ENCODE measurements at regions not wholly inside any gene's neighbourhood (a gene's known extent, or its start where the extent isn't known, plus 50 kb on each side); places are given as distances from the start of the nearest gene placed in this dataset.
"Not testable (repeated sequence)": the region's sequence is repeated elsewhere in the genome, so short reads cannot be mapped to it uniquely, and the experiment has no call there.

DNA sequence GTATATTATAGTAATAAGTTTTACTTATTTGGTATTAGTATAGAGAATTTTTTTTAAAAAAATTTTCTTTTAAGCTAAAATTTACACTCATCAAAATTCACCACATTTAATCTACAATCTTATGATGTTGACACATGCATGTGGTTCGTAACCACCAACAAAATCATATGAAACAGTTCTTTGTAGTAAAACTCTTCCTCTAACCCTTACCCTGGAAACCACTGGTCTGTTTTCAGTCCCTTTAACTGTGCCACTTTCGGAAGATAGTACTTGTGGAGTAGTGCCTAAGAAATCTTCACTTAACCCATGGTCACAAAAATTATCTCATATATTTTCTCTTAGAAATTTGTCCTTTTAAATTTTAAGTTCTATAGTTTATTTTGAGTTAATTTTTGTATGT lies 1498.8 kb downstream of the MAT2B start:
- in situ Hi-C loops (cut with MboI; ENCODE audit: low sequenced_read_pairs) = no loop called here

DNA sequence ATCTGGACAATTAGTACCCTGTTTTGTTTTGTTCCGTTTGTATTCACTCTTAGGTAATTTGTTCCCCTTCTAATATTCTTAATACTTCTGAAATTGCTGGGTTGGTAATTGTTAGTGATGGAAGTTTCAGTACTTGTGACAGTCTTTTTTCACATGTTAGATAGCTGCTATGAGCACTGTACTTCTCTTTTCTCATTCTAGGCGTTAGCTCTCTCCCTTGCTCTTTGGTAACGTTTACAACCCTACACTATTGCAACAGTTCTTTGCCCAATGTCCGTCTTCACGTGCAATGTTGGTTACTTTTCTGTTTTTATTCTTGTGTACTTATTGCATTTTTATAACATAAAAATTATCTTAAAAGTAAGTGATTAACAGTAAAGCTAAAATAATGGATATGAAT lies 1509.0 kb downstream of the MAT2B start:
- in situ Hi-C loops (cut with MboI; ENCODE audit: low sequenced_read_pairs) = no loop called here

DNA sequence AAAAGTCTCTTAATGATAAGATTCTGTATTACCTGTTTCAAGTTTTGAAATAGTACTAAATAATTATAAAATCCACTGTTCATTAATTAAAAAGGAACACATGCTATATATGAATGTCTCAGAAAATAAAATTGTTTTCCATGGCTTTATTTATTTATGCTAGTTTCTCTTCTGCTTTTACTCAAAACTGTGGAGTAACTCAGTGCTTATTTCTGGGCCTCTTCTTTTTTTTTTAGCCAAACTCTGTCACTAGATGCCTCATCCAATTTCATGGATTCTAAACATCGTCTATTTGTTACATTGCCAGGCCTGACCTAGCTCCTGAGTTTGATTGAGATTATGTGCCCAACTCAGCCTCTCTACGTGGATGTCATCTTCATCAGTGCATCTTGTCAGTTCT lies 1509.7 kb downstream of the MAT2B start:
- in situ Hi-C loops (cut with MboI; ENCODE audit: low sequenced_read_pairs) = no loop called here

DNA sequence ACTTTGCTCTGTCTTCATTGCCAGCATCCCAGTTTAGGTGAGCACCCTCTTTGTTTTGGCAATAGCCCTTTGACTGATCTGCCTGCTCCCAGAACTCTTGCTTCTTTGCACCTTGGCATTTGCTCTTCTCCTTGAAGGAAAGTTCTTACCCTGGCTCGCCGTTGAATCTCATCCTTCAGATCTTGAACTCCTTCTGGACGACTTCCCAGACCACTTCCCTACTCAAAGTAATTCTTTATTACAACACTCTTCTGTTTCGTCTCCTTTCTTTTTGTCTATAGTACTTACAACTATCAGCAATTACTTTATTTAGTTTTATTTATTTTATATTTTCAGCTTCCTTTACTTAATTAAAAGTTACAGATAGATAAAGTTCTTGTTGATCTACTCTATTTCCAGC lies 1510.1 kb downstream of the MAT2B start:
- in situ Hi-C loops (cut with MboI; ENCODE audit: low sequenced_read_pairs) = no loop called here

DNA sequence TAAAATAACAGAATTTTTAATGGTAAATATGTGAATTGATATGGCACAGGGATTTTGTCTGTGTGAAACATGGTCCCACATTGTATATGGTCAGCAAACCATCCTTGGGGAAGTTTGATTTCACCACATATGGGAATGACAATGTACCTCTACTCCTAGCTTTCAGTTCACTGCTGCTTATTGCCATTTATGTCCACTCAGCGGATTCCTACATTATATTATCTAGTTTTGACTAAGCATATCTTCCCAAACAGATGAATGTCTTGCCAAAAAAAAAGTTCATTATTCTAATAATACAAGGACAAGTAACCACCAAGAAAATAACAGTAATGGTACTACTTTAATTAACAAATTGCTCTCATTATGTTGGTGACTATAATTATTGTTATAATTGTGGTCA lies 1521.6 kb downstream of the MAT2B start:
- in situ Hi-C loops (cut with MboI; ENCODE audit: low sequenced_read_pairs) = no loop called here

DNA sequence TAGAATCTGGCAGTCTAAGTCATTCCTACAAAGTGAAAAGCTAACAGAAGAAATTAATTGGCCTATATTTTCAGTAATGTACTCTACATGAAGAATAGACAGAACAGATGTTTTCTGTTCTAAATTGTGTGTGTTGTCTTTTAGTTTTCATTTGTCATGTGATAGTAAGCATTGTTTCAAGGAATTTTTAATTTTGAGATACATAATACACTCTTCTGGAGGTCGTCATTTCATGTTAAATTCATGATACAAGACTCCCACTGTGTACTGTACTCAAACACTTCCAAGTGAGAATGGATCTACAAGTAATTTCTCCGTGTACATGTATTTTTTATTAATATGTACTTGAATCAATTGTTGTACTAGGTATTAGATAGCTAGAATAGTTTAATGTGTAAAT lies 1522.9 kb downstream of the MAT2B start:
- in situ Hi-C loops (cut with MboI; ENCODE audit: low sequenced_read_pairs) = no loop called here

DNA sequence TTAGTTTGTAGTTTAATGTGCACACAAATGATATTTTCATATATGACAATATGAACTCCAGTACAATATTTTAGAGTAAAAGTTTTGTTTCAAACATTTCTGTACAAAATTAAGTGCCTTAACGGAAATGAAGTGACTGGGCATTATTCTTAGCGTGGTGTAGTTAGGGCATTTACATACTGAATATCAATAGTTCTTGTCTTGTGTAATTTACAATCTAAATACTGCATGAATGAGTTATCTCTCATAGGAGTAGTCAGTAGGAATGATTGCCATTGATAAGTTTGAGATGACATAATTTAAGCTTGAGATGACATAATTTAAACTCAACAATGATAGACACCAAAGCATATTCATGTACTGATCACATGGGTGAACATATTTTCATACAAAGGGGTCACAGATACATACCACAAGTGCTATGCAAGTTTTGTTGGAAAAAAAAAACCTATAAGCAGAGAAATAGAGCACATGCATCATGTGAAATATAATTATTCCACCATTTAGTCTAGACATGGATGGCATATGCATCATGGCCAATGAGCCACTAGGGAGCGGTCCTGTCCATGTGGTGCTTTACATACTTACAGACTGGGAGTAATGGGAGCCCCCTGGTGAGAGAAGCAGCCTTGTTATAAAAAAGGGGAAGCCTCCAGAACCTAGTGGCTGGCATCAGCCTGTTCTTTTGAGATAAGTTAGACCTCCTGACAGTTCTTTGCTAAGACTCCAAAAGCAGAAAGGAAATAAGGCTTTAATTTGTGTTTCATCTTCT lies 1523.9 kb downstream of the MAT2B start:
- in situ Hi-C loops (cut with MboI; ENCODE audit: low sequenced_read_pairs) = no loop called here

DNA sequence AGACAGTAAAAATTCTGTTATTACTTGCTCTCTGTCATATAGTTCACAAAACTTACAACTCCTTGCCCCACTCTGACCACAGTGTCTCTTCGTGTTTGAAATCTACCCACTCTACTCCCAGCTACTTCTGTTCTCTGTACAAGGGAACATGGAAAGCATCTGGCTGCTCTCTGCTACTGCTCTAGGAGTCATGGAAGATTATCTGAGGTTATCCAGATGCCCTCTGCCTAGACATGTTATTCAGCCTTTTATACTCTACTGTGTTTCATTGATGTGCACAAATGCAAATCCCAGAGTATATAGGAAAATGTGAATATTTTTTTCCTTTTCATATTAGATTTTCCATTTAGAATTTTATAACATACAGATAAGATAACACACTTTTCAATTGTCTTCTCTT lies 1525.6 kb downstream of the MAT2B start:
- in situ Hi-C loops (cut with MboI; ENCODE audit: low sequenced_read_pairs) = no loop called here

DNA sequence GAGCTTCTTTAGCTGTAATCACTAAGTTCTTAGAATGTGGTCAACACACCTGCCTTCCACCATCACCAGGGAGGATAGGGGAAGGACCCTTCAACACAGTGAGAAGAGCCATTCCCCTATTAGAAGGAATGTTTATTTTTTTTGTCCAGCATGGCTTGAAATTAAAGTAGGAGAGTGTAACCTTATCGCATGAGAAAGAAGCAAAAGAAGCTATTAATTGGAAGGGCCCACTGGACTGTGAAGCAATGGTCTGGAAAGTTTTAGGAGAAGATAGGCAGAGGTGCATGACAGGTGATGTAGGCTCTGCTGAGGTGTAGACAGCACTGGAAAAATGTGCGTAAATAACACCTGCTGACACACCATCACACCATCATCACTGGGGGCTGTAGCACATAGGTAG lies 1526.0 kb downstream of the MAT2B start:
- in situ Hi-C loops (cut with MboI; ENCODE audit: low sequenced_read_pairs) = no loop called here

DNA sequence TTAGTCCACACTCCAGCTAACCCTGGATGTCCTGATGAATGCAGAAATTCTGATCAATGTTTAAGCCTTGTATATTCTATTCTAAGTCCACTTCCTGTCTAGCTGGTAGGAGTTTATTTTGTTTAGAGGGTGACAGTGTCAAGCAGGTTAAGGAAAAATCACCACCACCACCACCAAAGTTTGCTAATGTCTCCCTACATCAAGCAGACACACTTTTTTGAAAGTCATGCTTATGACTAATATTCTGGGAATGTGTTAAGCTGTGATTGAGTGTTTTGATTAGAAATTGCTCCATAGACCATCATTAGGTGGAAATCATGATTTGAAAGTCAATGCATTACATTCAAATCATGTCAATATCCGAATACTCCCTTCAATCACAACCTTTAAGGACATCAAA lies 1530.1 kb downstream of the MAT2B start:
- in situ Hi-C loops (cut with MboI; ENCODE audit: low sequenced_read_pairs) = no loop called here

DNA sequence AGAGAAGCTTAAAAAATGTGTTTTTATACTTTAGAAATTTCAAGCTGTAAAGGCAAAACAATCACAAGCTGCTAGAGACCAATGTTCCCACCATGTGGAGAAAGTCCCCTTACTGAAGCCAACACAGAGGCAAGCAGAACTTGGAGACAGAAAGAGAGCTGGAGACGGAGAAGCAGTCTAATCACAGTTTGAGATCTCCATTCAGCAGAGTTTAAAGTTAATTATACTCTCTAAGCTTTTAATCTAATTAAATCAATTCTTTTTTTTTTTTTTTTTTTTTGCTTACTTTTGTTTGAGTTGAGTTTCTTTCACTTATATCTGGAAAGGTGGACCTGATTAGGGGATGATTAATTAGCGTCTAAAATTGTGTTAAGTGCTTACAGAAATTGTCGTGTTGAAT lies 1534.3 kb downstream of the MAT2B start:
- in situ Hi-C loops (cut with MboI; ENCODE audit: low sequenced_read_pairs) = no loop called here

DNA sequence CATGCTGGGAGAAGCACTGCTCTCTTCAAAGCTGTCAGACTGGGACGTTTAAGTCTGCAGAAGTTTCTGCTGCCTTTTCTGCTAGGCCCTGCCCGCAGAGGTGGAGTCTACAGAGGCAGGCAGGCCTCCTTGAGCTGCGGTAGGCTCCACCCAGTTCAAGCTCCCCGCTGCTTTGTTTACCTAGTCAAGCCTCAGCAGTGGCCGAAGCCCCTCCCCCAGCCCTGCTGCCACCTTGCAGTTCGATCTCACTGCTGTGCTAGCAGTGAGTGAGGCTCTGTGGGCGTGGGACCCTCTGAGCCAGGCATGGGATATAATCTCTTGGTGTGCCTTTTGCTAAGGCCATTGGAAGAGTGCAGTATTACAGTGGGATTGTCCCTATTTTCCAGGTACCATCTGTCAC lies 1540.5 kb downstream of the MAT2B start:
- in situ Hi-C loops (cut with MboI; ENCODE audit: low sequenced_read_pairs) = not testable (repeated sequence)

DNA sequence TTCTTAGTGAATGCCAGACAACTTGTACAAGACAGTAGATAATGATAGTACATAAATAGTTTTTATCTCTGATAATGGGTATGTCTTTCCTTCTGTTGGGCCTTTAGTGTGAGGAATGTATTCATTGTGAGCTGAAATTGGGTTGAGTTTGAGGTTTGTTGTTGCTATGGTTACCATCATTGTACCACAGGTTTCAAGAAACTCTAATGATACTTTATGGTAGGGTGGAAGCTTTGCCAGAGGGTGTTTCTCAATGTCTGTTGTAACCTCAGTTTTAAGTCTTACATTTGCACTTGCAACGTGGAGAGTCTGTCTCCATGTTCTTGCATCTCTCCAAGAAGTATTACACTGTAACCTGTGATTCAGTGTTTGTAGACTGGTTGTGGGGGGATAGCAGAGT lies 1550.1 kb downstream of the MAT2B start:
- in situ Hi-C loops (cut with MboI; ENCODE audit: low sequenced_read_pairs) = no loop called here

DNA sequence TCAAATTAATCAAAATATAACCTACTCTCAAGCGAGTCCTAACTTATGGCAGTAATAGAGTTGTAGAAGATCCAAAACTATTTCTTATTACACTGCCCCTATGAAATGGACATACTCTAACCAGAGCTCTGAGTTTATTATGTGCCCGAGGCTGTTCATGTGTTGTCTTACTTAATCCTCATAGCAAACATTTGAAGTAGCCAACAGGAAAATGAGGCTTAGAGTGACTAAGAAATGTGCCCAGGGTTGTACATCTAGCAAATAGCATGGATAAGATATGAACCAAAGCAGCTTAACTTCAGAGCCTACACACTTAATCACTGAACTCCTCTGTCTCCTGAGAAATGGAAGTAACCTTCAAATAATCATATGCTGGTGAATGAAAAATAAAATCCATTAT lies 1551.7 kb downstream of the MAT2B start:
- in situ Hi-C loops (cut with MboI; ENCODE audit: low sequenced_read_pairs) = no loop called here

DNA sequence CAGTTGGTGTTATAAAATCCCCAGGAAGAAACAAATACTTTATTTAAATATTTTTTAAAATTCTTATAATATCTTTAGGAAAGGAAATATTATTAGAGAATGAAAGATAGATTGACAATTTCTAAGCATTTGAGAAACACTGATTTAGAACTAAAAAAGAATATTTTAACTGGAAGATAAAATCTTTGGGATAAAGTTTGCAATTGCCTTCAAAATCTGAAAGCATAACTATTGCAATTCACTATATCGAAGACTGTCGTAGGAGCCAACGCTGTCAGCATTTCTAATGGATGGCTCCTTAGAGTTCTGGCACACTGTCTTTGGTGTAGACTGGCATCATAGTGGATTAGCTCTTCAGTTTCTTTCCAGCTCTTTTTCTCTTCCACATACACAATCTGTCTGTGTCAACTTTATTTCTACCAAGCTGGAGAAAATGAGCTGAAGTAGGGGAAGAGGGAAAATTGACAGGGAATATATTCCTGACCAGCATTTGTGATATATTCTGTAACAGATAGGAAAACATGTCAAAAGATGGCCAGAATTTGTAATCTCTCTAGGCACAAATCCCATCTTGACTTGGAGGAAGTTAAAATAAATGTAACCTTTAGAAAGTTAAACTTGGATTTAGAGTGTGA lies 1561.4 kb downstream of the MAT2B start:
- in situ Hi-C loops (cut with MboI; ENCODE audit: low sequenced_read_pairs) = no loop called here

DNA sequence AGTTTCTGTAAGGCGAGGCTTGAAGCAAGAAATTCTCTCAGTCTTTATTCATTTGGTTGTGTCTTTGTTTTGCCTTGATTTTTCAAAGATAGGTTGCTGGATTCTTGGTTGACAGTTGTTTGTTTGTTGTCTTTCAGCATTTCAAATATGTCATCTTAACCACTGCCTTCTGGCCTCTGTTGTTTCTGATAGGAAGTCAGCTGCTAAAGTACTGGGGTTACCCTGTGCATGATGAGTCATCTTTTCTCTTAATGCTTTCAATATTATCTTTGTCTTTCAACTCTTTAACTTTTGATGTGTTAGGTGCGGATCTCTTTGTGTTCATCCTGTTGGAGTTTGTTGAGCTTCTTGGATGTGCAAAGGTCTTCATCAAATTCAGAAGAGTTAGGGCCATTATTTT lies 1571.3 kb downstream of the MAT2B start:
- in situ Hi-C loops (cut with MboI; ENCODE audit: low sequenced_read_pairs) = no loop called here

DNA sequence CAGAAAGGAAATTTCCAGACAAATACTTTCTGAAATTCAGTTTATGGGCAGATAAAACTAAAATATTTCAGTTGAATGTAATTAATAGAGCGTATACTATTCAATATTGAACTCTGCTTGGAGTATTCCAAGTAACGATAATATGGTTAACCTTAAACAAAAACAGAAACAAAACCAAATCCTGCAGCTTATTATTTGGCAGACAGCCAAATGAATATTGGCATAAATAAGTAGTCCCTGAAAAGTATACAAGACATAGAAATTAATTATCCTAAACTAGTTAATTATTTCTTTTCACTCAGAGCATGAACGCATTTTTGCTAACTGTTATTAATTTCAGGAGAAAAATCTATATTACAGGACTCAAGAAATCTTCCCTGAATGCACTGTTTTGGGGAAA lies 1574.0 kb downstream of the MAT2B start:
- in situ Hi-C loops (cut with MboI; ENCODE audit: low sequenced_read_pairs) = no loop called here

DNA sequence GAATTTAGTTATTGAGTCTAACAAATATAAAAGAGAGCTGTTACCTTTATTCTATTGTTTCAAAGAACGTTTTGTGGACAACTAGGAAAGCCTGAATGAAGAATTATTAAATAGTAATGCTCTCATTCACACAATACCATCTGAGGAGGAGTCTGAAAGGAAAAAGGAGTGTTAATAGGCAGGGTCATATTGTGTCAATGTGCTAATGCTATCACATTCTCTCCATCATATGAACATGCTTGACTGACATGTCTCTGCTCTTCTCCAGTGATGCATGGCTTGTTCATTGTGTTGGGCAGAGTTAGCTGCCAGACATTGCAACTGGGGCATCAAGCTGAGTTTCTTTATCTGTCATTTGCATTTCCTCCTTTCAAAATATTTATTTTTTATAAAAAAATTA lies 1578.0 kb downstream of the MAT2B start:
- in situ Hi-C loops (cut with MboI; ENCODE audit: low sequenced_read_pairs) = no loop called here

DNA sequence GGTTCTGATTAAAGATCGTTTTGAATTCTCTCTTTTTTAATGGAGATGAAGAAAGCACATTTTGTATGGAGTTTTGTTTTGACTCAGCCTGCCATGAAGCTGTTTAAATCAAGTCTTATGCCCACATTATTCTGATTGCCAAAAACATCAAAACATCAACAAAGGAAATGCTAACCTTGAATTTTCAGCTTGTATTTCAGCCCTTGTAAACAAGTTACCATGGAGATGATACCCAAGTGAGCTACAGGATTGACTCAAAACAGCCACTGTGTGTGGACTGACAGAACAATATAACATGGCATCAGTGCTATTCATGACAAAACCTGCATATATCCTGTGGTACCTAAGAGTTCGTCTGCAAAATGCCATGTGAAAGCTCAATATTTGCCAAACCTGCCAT lies 1581.0 kb downstream of the MAT2B start:
- in situ Hi-C loops (cut with MboI; ENCODE audit: low sequenced_read_pairs) = no loop called here

DNA sequence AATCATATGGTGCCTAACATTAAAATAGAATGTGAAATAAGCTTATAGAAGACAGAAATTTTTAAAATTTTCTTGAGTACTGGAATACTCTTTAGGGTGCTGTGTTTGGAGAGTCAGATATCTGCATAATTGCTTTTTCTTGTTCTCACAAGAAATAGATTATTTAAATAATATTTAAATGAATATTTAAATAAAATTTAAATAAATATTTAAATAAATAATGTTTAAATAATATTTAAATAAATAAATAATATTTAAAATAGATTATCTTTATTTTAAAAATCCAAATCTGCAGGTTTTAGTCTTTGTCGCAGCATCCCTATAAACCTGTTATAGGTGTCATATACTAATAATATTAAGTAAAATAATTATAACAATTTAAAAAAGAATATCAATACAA lies 1589.4 kb downstream of the MAT2B start:
- in situ Hi-C loops (cut with MboI; ENCODE audit: low sequenced_read_pairs) = no loop called here

DNA sequence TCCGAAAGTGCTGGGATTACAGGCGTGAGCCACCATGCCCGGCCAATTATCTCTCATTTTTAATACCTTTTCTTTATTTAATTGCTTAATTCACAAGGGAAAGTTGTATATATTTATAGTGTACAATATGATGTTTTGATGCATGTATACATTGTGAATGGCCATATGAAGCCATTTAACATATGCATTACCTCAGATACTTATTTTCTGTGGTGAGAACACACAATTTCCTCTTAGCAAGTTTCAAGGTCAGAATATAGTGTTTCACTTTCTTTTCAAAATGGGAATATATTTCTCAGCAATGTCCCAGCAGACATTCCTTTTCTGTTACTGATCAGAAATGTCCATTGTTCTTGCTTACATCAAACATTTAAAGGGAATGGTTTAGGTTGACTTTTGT lies 1596.3 kb downstream of the MAT2B start:
- in situ Hi-C loops (cut with MboI; ENCODE audit: low sequenced_read_pairs) = no loop called here

DNA sequence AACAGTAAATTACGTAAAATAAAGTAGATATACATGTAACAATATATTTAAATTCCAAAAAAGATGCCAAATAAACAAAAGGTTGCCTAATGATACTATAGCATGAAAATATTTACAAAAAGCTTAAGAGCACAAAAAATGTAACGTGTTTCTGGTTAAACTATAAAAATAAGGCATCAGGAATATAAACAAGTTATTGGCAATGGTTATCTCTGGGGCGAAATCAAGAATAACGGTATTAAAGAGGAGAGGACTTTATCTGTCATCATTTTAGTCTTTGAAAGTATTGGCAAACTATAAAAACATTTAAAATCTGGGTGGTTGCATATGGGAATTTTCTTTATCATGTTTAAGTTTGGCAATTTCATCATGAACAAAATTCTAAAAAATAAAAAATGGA lies 1599.2 kb downstream of the MAT2B start:
- in situ Hi-C loops (cut with MboI; ENCODE audit: low sequenced_read_pairs) = no loop called here

DNA sequence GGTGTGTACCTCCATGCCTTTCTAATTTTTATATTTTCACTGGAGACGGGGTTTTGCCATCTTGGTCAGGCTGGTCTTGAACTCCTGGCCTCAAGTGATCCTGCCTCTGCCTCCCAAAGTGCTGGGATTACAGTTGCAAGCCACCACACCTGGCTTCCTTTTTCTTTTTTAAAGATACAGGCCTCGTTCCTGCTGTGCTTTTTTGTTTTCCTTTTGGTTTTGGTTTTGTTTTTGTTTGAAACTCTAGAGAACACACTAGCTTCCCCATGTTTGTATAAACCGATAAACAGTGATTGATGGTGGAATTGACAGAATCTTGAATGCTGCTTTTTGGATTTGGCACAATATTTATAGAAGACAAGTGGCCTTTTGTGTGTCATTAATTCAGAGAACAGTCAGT lies 1603.4 kb downstream of the MAT2B start:
- in situ Hi-C loops (cut with MboI; ENCODE audit: low sequenced_read_pairs) = no loop called here
